AG20443 (cell line): ENCODE measurements at regions not wholly inside any gene's neighbourhood (a gene's known extent, or its start where the extent isn't known, plus 50 kb on each side); places are given as distances from the start of the nearest gene placed in this dataset.

Source experiments
- DNase-seq: peaks from one replicate; pipeline ENCODE4 v3.0.0; 2012; ENCODE audit warnings: low spot score, mixed read lengths

DNA sequence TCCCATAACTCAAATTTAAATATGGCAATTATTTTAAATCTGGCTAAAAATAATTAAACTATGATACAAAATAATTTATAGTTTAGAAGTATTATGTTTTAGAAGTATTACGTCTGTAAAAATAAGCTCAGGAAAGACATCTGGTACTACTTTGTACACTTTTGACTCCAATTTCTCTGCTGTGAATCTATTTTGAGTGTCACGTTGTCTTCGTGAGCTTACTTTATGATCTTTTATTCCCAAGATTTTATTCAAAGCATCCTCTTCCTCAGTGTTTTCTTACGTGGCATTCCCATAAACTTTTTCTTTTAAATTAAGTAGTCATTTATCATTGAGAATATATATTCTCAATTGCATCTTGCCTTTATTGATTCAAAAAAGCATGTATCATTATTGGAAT is 223.3 kb upstream of the KCNJ16 start:
- no peak for DNase-seq

DNA sequence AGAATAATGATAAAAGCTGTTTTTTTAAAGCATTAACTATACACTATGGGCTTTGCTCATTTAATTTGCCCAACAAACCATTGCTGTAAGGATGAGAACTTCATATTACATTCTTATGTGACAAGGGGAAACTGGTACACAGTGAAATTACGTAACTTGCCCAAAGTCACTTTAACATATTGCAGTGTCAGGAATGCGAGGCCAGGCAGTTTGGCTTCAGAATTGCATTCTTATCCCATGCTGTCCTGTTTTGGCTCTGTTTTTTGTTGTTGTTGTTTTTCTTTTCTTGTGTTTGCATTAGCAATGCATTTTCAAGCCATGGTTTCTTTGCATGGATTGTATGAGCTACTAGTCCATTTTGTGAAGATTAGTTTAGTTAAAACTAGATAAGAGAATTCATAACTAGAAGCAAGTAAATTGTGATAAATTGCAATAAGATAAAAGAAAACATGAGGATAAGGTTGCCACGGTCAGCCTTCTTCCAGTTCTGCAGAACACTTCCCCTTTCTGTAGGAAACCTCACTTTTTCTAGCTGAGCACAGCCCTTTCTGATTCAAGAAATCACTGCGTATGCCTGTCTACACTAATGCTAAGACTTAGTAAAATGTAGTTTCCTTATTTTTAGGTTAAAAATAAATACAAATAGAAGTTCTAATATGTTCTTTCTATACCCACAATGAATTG is 221.3 kb upstream of the KCNJ16 start:
- DNase-seq, result peak; percentile 45

- DNase-seq, result no peak
Measured at GRCh38 chr17:69854225-69854780, 220.7 kb upstream of the KCNJ16 start.

- no peak for DNase-seq
Measured at GRCh38 chr17:69856946-69857345, 218.1 kb upstream of the KCNJ16 start.

DNA sequence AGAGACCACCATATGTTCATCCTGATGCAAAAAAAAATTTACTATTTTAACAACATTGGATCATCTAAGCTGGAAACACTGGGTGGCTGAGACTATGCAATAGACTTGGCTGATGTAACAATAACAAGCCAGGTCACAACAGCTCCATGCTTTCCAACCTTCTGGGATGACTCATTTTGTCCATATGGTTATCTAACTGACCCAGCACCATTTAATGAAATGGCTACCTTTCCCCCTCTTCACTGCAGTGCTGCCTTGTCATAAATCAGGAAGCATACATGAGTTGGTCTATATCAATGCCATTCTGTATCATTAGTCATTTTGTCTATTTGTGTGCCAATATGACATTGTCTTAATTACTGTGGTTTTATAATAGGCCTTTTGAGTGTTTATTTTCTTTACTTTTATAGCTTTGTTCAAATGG is 217.6 kb upstream of the KCNJ16 start:
- peak; percentile 62 for DNase-seq

DNA sequence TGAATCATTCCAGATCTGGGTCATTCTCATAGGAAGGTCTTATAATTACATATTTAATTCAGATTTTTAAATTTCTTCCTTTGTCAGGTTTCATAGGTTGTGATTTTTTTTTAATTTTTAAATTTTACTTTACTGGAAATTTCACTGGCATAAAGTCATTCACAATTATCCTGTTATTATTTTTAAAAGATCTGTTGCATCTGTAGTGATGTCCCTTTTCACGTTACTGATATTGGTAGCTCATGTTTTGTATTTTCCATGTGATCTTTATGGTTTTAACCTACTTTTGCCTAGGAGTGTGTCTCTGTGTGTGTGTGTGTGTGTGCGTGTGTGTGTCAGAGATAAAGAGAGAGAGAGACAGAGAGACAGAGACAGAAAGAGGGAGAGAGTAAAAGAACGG is 216.6 kb upstream of the KCNJ16 start:
- DNase-seq, result no peak

- DNase-seq, result no peak
Measured at GRCh38 chr17:69860142-69860680, 214.8 kb upstream of the KCNJ16 start.

DNA sequence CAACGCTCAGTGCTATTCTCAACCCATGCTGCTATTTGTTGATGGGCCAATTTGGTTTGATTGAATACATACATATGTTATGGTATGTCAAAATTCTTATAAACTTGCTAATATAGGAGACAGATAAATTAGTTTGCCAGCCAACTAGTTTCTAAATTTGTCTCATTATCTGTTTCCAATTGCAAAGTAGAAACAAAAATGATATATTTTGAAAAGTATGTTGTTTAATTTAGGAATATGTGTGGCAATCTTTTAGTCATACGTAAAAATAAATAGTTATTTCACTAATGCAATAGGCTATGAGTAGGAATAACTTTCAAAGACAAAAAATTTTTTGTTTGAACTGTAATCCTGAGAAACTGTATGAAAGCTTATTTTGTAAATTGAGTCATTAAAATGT is 210.6 kb upstream of the KCNJ16 start:
- peak; percentile 12 for DNase-seq

GRCh38 chr17:69869667-69870066 is 205.4 kb upstream of the KCNJ16 start:
- DNase-seq, result no peak

GRCh38 chr17:69870091-69870530 is 204.9 kb upstream of the KCNJ16 start:
- peak; percentile 56 for DNase-seq

DNA sequence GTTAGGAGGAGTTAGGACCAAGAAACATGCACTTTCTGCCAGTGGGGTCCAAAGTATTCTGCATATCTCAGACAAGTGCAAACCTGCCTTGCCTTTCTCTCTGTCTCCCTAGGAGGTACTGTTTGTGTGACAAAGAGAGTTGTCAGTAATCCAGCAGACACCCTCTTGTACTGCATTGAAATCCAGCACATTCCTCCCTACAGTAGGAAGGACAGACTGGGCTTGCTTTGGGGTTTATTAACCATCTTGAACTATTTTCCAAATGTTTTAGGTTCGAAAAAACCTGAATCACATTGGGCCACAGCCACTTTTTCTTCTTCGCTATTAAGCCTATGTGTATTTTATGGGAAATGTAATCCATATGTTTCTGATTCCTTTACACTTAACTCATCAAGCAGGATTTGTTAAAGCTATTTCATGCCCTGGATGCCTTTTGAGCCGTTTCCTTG is 204.2 kb upstream of the KCNJ16 start:
- peak; percentile 52 for DNase-seq

DNA sequence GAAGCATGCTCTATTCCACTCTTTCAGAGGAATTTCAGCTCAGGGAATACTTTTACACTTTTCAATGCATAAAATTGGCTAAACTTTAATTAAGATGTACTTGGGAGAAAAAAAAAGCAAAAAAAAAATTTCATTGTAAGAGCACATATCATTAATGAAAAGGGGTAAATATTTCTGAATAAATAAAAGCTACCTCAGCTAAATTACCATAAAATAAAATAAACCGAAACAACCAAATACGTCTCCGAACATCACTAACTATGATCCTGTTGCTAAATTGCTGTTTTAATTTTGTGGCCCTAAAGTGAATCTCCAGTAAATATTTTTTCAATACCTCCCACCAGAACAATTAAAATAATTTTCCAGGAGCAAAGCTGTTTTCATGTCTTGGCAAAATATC is 203.7 kb upstream of the KCNJ16 start:
- no peak for DNase-seq

GRCh38 chr17:69872675-69873262 is 202.3 kb upstream of the KCNJ16 start:
- no peak for DNase-seq

- peak; percentile 34 for DNase-seq
Measured at GRCh38 chr17:69874175-69874670, 200.8 kb upstream of the KCNJ16 start.

DNA sequence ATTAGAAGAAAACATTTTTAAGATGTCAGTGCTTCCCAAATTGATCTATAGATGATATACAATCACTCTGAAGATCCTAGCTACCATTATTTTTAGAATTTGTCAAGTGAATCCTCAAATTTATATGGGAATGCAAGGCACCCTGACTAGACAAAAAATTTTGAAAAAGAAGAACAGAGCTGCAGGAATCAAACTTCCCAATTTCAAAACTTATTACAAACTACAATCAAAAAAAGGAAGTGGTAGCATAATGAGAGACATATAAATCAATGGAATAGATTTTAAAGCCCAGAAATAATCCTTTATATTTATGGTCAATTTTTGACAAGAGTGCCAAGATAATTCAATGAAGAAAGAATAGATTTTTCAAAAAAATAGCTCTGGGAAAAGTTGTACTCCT is 198.3 kb upstream of the KCNJ16 start:
- no peak for DNase-seq

- no peak for DNase-seq
Measured at GRCh38 chr17:69878661-69879060, 196.4 kb upstream of the KCNJ16 start.

GRCh38 chr17:69879576-69879975 is 195.4 kb upstream of the KCNJ16 start:
- DNase-seq, result no peak

GRCh38 chr17:69880591-69881112 is 194.4 kb upstream of the KCNJ16 start:
- DNase-seq, result no peak

GRCh38 chr17:69882281-69882680 is 192.7 kb upstream of the KCNJ16 start:
- DNase-seq, result no peak

DNA sequence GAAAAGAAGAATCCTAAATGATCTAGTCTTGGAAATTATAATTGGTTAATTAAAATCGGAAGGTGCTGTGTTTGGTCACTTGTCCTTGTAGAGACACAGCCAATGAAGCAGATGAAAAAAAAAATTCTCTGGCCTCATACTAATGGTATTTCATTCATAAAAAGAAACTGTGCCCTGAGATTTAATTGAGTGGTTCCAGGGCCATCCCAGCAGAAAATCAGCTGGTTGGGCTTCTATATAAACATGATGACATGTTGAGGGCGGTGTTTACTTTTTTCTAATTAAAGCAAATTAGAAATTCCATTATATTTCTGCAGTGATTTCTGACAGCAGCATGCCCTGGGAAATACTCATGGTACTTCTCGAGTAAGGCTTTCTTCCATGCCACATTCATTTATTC is 191.9 kb upstream of the KCNJ16 start:
- peak; percentile 21 for DNase-seq

GRCh38 chr17:69884356-69884755 is 190.7 kb upstream of the KCNJ16 start:
- DNase-seq, result no peak

DNA sequence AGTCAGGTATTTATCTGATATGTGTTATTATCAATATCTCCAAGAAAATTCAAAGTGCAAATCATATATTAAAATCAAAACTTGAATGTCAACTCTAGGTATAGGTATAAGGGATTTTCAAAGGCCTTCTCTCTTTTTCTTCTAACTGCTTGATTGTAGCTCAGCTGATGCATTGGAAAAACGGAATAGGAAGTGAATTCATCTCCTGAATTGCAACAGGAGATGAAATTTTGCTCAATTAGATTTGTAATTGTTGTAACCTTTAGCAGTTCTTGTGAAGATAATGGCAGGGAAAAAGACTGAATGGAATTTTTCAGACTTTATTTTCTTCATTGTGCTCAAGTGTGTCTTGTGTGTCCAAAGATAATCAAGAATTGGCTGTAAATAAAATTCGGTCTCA is 190.2 kb upstream of the KCNJ16 start:
- no peak for DNase-seq

DNA sequence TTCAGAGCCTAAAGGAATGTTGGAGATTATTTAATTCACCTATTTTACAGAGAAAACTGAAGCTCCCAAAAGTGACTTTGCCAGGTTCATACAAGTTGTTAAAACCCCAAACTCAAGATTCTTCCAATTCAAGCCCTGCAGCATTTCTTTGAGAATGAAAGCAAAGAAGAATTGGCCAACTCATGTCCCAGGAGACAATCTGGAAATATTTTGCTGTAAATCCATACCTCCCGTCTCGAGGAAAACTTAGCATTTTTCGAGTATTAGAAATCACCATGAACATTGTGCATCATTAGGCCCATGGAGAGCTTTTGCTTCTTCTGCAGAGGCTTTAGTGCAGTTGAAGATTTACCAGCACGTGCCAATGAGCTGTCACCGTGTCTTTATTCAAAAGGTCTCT is 176.4 kb upstream of the KCNJ16 start:
- no peak for DNase-seq
